ENCODE measurements at regions not wholly inside any gene's neighbourhood (a gene's known extent, or its start where the extent isn't known, plus 50 kb on each side); places are given as distances from the start of the nearest gene placed in this dataset.

DNA sequence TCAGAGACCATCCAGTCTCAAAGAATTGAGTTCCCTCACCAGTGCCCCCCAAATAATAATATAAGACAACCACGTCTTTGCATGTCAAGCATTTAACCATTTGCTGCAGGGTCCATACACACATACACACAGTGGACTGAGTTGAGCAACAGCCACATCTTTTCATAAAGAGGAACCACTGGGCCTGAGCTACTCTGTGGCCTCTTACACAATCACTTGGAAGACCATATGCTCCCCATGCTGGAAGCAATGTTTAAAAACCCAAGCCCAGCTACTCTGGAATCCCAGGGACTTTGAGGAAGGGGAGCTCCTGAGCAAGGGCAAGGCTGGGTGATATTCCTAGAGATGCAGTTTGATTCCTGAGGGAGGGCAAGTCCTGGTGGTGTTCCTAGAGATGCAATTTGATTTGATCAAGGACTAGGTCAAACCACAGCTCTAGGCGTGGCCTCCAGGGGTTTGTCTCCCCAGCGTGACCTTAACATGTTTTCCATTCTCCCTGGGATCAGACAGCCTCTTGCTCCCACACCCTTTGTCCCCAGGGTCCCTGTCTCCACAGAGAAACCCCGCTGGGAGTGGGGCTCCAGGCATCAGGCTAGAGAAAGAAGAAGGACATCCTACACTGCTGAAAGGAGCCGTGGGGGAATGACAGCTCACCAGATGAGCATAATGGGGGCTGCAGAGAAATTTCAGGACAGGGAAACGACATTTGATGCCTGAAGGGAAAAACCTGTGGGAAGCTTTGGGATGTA is 376.2 kb upstream of the MGMT start:
- no peak for DNase-seq (ENCODE audit: low spot score)
- FAIRE-seq = no peak

DNA sequence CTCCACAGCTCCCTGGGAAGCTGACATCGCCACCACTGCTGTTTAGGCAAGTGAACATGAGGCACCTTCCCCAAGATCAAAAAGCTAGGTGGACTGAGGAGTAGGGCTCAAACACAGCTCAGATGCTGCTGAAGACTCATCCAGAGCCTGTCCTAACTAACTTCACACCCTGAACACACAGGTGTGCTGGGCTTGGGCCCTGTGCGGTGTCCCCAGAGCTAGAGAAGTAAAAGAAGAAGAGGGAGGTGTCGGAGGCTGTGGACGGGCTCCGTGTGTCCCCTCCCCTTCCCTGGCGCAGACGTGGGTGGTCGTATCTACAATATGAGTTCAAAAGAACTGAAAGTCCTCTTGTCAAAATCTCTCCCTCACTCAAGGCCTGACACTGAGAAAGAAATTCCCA is 373.4 kb upstream of the MGMT start:
- no peak for FAIRE-seq
- DNase-seq (ENCODE audit: low spot score) = no peak

DNA sequence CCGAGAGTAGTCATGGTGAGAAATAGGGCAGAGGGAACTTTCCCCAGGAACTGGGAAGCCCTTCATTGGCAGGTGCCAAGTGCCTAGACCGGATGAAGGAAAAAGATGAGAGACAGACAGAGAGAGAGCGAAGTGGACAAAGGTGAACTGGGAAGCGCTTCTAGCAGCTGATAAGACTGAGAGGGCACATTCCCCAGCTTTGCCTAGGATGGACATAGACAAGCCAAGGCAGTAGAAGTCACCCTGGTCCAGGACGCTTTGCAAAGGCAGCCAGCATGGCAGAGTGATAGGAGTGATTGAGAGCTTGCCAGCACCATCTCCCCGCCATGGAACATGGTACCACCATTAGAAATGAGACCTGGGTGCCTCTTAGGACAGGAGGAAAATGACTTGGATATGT is 372.8 kb upstream of the MGMT start:
- FAIRE-seq (no peak), DNase-seq (ENCODE audit: low spot score) (no peak)

DNA sequence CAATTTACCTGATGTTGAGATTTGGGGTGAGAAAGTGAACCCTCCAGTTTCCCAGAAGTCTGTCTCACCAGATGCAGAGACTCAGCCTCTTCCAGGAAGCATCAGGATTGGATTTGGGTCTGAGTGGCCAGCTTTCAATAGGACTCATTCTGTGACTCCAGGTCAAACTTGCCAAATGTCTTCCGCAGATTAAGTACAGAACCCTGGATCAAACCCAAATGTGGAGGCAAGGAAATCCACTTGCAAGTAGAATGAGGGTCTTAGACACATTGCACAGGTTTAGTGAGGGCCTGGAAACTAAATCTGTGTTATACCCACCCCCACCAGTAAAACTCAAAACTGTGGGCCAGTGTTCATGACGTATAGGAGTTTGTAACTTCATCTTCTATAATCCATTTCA is 372.2 kb upstream of the MGMT start:
- FAIRE-seq (no peak), DNase-seq (ENCODE audit: low spot score) (no peak)

DNA sequence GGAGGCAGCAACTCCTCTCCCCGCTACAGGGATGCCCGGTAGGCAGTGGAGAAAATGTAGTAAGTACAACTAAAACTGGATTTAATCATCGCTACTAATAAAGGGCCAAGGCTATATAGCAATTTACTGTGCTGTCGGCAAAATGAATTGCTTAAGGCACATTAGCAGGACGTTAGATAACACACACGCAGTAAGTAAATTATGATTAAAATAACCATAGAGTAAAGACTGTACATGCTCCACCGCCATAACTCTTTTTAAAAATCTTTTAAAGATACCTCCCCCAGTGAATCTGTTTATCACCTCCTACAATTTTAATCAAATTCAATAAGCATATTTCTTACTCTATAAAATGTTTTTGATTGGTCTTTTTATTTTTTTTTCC is 371.4 kb upstream of the MGMT start:
- DNase-seq (ENCODE audit: low spot score) (no peak), FAIRE-seq (no peak)

DNA sequence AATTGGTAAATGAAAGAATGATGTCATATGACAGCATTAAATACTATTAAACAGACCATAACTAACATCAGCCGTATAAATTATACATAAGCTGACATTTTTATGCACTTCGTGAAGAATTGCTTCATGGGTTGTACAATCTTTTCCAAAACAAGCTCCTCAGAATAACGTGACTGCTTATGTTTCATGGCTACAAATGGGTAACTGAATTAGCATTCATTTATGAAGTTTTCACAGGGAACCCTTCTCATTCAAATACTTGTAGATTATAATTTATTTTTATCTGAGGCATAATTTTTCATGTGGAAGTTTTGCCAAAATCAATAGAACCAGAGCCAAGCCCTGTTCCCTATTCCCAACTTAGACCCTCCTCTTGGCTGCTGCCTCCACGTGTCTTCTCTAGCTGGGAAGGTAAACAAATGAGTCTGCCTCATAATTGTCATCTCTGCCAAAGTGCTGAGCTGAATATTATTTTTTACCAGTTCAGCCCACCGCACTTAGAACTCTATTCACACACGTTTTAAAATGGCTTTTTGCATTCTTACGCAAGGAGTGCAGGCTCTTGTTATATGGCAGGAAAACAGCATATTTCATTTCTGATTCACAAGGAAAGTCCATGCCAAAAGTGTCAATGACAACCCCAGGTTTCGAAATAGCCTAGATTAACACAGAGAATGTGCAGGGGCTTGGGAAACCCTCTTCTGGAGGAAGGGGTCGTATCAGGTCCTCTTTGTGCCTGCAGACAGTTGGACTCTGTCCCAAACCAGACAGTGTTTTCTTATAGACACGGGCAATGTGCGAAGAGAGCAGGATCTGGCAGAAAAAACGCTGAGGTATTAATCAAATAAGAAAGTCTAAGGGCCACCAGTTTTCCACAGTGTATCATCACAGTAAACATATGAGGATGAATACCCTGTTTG is 370.7 kb upstream of the MGMT start:
- FAIRE-seq = no peak
- no peak for DNase-seq (ENCODE audit: low spot score)

DNA sequence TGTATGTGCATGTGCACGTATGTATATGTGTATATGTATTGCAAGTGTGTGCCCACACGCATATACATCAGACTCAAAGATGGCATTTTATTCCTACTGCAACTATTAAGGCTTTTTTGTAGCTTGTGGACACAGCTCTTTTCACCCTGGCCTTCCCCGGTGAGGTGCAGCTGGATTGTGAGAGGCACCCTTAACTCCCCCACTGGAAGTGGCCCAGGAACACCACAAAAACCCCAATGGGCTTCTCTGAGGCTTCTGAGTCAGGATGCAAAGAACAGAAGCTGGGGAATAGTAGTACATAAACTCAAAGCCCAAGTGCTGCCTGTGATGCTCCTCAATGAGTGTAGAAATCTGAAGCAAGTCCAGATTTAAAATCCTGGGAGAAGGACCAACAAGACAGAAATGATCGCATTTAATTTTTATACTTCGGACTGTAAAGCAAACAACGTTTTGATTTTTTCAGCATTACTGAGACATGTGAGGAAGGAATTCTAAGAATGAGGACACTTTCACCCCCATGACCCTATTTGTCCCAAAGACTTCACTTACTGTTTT is 369.2 kb upstream of the MGMT start:
- FAIRE-seq (no peak), DNase-seq (ENCODE audit: low spot score) (no peak)

DNA sequence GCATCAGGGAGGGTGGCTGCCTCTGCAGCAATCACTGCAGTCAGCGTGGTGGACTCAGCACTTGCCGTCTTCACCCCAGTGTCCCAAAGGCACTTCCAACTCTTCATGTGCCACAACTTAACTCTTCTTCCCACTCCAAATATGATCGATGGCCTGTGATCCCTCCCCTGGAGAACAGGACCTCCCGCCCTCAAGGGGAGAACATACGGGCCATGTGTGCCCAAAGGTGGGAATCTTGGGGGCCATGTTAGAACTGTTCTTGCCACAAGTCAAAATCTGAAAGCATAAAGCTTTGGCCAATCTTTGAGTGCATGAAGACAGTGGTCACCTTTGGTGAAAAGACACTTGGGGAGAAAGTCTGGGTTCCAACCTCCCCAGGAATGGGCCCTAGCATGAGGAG is 368.5 kb upstream of the MGMT start:
- no peak for DNase-seq (ENCODE audit: low spot score)
- FAIRE-seq = no peak

DNA sequence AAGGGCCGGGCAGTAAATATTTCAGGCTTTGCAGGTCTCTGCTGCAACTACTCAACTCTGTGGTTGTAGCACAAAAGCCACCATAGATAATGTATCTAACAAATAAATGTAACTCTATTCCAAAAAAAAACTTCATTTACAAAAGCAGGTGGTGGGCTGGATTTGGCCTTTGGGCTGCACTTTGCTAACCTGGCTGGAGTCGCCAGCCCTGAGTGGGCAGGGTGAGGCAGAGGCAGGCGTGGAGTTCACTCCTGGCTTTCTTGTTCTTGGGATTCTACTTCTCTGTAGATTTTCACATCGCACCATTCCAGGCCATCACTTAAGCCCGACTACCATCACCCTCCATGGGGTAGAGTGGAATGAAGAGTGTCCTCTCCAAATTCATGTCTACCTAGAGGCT is 367.6 kb upstream of the MGMT start:
- FAIRE-seq = no peak
- no peak for DNase-seq (ENCODE audit: low spot score)

DNA sequence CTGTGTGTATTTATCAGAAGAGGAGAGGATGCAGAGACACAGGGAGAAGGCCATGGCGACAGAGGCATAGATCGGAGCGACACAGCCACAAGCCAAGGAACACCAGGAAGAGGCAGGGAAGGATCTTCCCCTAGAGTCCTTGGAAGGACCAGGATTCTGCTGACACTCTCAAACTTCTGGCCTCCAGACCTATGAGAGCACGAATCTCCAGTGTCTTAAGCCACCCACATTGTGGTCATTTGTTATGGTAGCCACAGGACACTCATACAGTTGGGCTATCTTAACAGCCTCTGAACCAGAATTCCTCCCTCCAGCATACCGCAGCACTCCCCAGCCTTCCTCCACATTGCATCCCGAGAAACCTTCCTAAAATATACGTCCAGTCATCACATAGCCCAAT is 367.0 kb upstream of the MGMT start:
- DNase-seq (ENCODE audit: low spot score) = no peak
- FAIRE-seq = no peak

DNA sequence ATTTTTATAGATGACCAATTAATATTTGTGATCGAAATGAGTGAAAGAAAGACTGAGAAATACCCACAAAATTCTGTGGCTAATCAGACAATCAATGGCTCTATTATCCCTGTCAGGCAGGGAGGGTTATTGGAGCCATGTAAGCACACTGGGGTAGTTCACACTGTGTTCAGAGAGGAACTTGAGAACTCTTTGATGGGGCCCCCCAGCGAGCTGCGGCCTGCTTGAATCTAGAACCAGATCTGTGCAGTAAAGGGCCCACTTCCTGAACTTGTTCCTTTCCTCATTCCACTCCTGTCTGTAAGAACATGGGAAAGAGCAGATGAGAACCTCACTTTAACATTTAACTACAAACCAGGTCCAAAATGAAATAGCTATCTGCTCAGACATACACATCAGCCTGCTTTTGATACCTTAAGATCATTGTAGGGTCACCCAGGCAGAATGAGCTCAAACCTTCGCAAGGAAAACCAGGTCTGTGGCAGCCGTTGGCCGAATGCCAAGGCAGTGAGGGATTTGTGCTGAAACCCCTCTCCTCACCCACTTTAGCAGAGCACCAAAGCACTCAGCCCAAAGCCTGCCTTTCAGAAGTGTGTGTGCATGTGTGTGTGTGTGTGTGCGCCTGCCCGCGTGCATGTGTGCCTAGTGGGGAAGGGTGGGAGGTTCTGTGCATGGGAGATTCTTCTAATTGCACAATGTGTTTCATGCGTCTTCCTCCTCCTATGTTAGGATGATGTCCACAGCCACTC is 365.6 kb upstream of the MGMT start:
- FAIRE-seq = no peak
- no peak for DNase-seq (ENCODE audit: low spot score)

DNA sequence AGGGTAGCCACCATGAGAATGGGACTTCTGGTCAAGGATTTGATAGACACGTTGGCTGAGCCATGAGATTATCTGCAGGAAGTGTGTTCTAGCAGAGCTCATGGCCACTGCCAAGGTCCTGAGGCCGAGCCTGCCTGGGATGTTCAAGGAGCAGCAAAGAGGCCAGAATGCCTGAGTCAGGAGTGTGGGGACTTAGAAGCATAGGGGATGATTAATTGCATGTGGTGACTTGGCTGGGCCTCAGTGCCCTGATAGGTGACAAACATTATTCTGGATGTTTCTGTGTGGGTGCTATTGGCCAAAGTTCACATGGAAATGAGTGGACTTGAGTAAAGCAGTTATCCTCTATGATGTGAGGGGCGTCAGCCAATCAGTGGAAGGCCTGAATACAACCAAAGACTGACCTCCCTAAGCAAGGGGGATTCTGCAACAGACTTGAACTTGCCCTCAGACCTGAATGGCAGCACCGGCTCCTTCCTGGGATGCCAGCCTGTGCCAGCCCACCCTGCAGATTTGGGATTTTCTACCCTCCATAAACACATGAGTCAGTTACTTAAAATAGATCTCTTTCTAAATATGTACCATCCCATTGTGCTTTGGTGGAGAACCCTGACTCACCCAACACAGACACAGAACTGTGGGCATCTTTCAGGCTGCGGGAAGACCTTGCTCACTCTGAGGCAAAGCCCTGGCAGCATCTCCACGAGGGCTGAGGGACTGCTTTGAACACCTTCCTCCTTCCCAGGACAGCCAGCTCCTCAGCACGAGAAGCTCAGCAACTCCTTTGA is 363.9 kb upstream of the MGMT start:
- no peak for FAIRE-seq
- DNase-seq (ENCODE audit: low spot score) = peak; percentile 38

DNA sequence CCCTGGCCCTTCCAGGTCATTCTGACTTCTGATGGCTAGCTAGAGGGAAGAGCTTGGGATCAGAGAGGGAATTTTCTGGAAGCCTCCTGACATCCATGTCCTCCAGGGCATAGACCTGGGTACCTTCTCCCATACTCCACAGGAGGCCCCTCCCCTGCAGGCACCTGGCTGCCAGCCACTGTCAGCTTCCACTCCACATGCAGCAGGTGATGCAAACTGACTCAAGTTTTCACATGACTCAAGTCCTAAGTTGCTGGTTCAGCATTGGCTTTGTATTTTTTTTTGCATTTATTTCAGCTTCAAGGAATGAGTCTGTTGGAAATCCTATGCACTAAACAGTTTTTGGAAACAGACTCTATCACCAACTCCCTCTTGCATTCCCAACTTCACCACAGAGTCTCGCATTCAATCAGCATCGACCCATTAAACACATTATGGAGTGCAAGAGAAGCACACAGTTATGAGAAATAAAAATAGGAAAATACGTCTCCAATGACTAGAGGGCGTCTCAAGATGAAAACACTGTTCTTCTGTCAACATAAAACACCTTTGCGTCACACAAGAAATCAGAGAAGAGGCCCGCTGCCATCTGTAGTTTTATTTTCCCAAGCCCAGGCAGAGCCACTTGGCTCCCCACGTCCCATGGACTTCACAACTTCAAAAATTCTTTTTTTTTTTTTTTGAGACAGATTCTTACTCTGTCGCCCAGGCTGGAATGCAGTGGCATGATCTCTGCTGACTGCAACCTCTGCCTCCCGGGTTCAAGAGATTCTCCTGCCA is 362.6 kb upstream of the MGMT start:
- DNase-seq (ENCODE audit: low spot score) = no peak
- no peak for FAIRE-seq

DNA sequence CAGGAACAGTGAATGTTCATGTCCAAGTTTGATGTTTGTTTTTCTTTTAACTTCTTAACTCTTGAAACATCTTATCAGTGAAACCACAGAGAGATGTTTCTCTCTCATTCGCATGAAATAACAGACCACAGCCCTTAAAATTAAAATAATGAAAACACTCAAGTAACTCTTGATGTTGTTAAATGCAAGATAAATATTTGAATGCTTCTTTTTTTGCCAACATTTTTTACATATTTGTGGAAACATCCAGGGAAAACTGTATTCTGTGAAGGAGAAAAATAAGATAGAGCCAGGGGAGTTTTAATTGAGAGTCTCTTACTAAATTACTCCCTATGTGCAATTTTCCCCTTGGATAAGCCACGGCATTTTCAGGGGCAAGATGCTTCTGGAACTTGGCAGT is 361.8 kb upstream of the MGMT start:
- DNase-seq (ENCODE audit: low spot score) (no peak), FAIRE-seq (no peak)

DNA sequence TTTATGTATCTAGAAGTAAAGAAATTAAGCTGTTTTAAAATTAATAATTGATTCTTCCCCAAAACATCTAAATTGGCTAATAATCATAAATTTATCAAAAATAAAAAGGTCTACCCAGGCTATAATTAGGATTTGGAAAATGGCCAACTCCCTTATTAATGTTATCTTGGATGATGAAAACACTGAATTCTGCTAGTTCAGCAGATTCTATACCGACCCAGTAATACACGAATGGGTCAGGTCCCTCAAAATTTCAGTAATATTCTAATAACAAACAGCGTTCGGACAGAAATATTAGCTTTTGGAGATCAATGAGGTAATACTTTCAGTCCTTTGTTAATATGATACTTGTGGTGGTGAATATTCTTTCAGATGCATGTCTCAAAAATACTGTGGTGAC is 360.7 kb upstream of the MGMT start:
- DNase-seq (ENCODE audit: low spot score) = no peak

DNA sequence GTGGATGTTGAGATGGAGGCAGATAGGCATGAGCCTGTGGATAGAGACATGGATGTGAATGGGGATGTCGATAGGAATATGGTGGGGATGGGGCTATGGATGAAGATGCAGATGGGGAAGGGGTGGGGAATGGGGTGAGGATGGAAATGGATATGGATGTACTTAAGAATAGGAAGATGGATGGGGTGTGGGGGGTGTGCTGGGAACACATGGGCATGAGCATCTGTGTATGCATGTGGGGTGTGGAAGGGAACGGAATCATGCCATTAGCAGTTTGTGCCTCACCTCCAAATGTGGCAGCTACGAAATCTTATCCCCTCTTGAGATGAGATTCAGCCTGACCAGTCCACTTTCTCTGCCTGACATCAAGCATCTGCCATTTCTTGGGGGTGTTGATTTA is 359.5 kb upstream of the MGMT start:
- DNase-seq (ENCODE audit: low spot score) (no peak), FAIRE-seq (no peak)

More for the DNA sequence above, 360.7 kb upstream of the MGMT start:
- no peak for FAIRE-seq

DNA sequence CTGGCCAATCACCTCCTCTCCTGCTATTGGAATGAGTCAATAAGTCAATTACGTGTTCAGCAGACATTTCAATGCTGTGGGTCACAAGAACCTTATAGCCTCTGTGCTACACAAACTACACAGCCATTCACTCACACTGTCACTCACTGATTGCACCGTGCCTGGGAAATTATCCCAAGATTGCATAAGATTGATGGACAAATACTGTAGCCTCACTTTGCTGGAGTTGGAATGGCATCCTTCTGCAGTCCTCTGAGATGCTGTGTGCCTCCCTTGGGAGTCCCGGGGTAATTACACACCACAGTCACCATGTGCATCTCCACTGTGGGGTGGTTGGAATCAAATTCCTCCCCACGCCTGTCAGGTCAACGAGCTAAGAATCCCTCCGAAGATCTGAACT is 358.7 kb upstream of the MGMT start:
- DNase-seq (ENCODE audit: low spot score) (no peak), FAIRE-seq (no peak)

DNA sequence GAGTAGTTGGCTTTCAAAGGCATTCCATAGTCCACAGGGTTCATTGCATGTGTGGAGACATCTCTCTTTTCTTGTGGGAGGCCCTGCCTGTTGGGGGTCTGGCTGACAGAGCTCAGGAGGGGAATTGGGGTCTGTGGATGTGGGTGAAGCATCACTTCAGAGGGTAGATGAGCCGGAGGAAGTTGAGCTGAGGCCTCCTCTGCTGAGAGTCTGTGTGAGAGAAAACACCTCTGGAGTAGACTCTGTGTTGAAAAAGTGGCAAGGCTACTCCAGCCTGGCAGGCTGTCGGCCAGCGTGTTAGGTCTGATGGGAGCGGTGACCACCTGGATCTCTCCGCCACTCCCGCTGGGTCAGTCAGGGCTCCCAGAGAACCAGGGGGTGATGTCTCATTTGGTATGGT is 358.0 kb upstream of the MGMT start:
- FAIRE-seq (no peak), DNase-seq (ENCODE audit: low spot score) (no peak)

DNA sequence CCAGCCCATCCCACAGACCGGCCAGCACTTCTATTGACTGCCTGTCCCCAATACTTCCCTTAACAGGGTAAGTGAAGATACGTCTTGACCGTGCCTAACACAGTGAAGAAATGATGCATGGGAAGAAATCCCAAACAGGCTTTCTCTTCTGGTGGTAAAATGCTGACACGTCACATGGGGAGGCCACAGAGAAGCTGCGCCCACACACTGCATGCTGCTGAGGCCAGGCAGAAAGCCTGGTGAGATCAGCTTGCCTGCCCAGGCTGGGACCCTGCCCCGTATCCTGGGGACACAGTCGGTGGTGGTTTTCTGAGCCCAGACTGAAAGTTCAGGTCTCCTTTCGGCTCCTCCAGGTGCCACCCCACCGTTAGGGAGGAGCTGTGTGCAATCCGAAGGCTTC is 356.3 kb upstream of the MGMT start:
- FAIRE-seq (no peak), DNase-seq (ENCODE audit: low spot score) (no peak)

DNA sequence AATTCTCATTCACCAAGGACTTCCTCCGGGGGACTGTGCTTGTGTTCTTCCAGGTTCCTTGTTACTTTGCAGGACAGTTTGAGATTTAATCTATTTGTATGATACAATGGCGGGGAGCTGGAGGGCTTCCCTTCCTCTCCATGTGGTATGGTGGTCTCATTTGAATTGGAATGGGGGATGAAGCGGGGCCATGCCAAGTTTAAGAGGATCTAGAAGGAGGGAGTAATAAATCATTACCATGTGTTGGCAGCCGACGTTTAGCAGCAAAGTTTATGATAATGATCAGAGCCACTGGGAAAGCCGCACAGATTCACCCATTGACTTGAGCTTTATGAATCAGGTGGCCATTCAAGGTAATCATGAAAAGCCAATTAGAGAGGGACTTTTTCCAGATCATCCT is 355.1 kb upstream of the MGMT start:
- FAIRE-seq (no peak), DNase-seq (ENCODE audit: low spot score) (no peak)

Data from urothelium cell line (cell line).